A673 (cell line): ENCODE measurements at regions not wholly inside any gene's neighbourhood (a gene's known extent, or its start where the extent isn't known, plus 50 kb on each side); places are given as distances from the start of the nearest gene placed in this dataset.

Experiments
- BruUV-seq: library from RNA; stranded (reverse); fragments of 400-500 nt; replicated peaks from 2 replicates; lab custom pipeline; 2021; lab: Mats Ljungman, UMichigan
- CTCF ChIA-PET: fragments of 300-600 bp; sonication (Branson Sonifier 250); formaldehyde crosslinking; loops from one replicate; lab custom pipeline; 2022; ENCODE audit warnings: antibody characterized with exemption; lab: Charles Lee
- POLR2A ChIA-PET: fragments of 300-600 bp; sonication (Branson Sonifier 250); formaldehyde crosslinking; loops from one replicate; lab custom pipeline; 2022; ENCODE audit warnings: antibody characterized with exemption; ENCODE audit not compliant: low non-redundant PET; lab: Charles Lee
- DNase-seq: peaks from one replicate; pipeline ENCODE4 v3.0.0-alpha.2; 2015; ENCODE audit warnings: low spot score
- H3K27ac ChIP-seq: fragments of 200-600 bp; sonication (generic); 2 replicates; pipeline ENCODE4 v1.5.1; 2016; ENCODE audit warnings: mixed run types, low read depth, mild to moderate bottlenecking, mixed read lengths, antibody characterized with exemption, low read length; ENCODE audit not compliant: poor library complexity, severe bottlenecking
- H3K27me3 ChIP-seq: fragments of 200-600 bp; sonication (generic); replicated peaks from 2 replicates; pipeline ENCODE4 v1.6.1; 2017; ENCODE audit warnings: mixed run types, low read depth, mild to moderate bottlenecking, mixed read lengths, antibody characterized with exemption, low read length; ENCODE audit not compliant: insufficient read depth, poor library complexity
- H3K36me3 ChIP-seq: fragments of 200-600 bp; sonication (generic); 2 replicates; pipeline ENCODE4 v1.6.1; 2016; ENCODE audit warnings: mixed run types, mild to moderate bottlenecking, mixed read lengths, antibody characterized with exemption, low read length; ENCODE audit not compliant: insufficient read depth, poor library complexity, severe bottlenecking
- H3K4me1 ChIP-seq: fragments of 200-600 bp; sonication (generic); 2 replicates; pipeline ENCODE4 v1.6.1; 2017; ENCODE audit warnings: mixed run types, mild to moderate bottlenecking, mixed read lengths, antibody characterized with exemption, low read length; ENCODE audit not compliant: insufficient read depth, poor library complexity, severe bottlenecking
- H3K4me3 ChIP-seq: fragments of 200-600 bp; sonication (generic); 2 replicates; pipeline ENCODE4 v1.5.1; 2016; ENCODE audit warnings: low read depth, mixed run types, mild to moderate bottlenecking, mixed read lengths, low read length; ENCODE audit not compliant: poor library complexity, severe bottlenecking
- H3K9me3 ChIP-seq: fragments of 200-600 bp; sonication (generic); 2 replicates; pipeline ENCODE4 v1.6.1; 2016; ENCODE audit warnings: mixed run types, low read depth, mild to moderate bottlenecking, mixed read lengths, antibody characterized with exemption, low read length; ENCODE audit not compliant: poor library complexity, severe bottlenecking
- EZH2 ChIP-seq: fragments of 200-600 bp; sonication (generic); IDR thresholded peaks from 2 replicates; pipeline ENCODE4 v1.6.1; 2017; ENCODE audit warnings: borderline replicate concordance, low read depth, mild to moderate bottlenecking, mixed read lengths, antibody characterized with exemption, low read length; ENCODE audit not compliant: poor library complexity, severe bottlenecking
- intact Hi-C: fragments of 100-400 bp; cut with micrococcal nuclease; formaldehyde crosslinking; loops from one replicate; pipeline ENCODE4 v1.10.0; 2022; ENCODE audit not compliant: unreplicated experiment
- TF ChIP-seq, protein P1 (sequence below): fragments of 300-800, 200-600 bp; sonication (generic); conservative IDR thresholded peaks from 2 replicates; pipeline ENCODE4 v1.5.1; 2017; ENCODE audit warnings: low read depth, mild to moderate bottlenecking, antibody characterized with exemption, low read length, moderate library complexity, mixed read lengths

- Histone ChIP-seq H3K36me3 (no peaks in the 10 kb centered on the region), H3K4me3 (no peak overlapping the region), H3K4me1 (no peaks in the 10 kb centered on the region), H3K27ac (no peak overlapping the region), H3K9me3 (no peaks in the 10 kb centered on the region), H3K27me3 (peaks cover 6% of the 10 kb centered on the region)
- CTCF ChIA-PET = no interaction called here
- intact Hi-C loops = loop anchor here (10.0 kb wide), 1 partner anchor 189 kb away; no protein-coding TSS in a partner anchor
- DNase-seq = no peak
- no TSS peak for BruUV-seq
- POLR2A ChIA-PET = no interaction called here
- TF ChIP-seq, protein P1, sequence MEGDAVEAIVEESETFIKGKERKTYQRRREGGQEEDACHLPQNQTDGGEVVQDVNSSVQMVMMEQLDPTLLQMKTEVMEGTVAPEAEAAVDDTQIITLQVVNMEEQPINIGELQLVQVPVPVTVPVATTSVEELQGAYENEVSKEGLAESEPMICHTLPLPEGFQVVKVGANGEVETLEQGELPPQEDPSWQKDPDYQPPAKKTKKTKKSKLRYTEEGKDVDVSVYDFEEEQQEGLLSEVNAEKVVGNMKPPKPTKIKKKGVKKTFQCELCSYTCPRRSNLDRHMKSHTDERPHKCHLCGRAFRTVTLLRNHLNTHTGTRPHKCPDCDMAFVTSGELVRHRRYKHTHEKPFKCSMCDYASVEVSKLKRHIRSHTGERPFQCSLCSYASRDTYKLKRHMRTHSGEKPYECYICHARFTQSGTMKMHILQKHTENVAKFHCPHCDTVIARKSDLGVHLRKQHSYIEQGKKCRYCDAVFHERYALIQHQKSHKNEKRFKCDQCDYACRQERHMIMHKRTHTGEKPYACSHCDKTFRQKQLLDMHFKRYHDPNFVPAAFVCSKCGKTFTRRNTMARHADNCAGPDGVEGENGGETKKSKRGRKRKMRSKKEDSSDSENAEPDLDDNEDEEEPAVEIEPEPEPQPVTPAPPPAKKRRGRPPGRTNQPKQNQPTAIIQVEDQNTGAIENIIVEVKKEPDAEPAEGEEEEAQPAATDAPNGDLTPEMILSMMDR = no peak
- no peak for TF ChIP-seq EZH2
These were observed 266.0 kb downstream of the DMAC1 start for GRCh38 chr9:7533376-7534090.

- Histone ChIP-seq H3K4me1 (no peaks in the 10 kb centered on the region), H3K4me3 (no peak overlapping the region), H3K27me3 (peaks cover 19% of the 10 kb centered on the region), H3K9me3 (no peaks in the 10 kb centered on the region), H3K27ac (no peak overlapping the region), H3K36me3 (no peaks in the 10 kb centered on the region)
- TF ChIP-seq EZH2 = no peak
- TF ChIP-seq, protein P1 = no peak
- ChIA-PET CTCF (no interaction called here), POLR2A (no interaction called here)
- no peak for DNase-seq
- no TSS peak for BruUV-seq
- intact Hi-C loops = no loop called here
These were observed 276.0 kb downstream of the DMAC1 start for GRCh38 chr9:7523426-7524043.

DNA sequence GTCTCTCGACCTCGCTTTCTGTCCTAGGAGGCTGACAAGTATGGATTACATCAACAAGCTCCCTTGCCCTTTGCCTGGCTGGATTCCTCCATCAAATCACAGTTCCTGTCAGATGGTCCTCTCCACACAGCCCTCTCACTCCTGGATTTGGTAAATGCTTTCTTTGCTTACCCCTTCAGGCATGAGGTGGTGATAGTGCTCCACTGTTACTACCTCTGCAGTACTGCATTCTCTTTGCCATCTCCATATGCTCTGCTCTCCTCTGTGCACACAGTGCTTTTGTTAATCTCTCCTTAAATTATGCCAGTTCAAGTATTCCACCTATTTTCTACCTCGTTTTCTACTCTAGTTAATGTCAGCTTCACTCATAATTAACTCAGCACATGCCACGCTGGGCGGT, 279.2 kb downstream of the DMAC1 start:
- Histone ChIP-seq H3K4me1 (no peaks in the 10 kb centered on the region), H3K27ac (no peak overlapping the region), H3K27me3 (peaks cover 12% of the 10 kb centered on the region), H3K36me3 (no peaks in the 10 kb centered on the region), H3K4me3 (no peak overlapping the region), H3K9me3 (no peaks in the 10 kb centered on the region)
- TF ChIP-seq EZH2 = no peak
- TF ChIP-seq, protein P1 = no peak
- POLR2A ChIA-PET = no interaction called here
- DNase-seq = no peak
- CTCF ChIA-PET = no interaction called here
- intact Hi-C loops = no loop called here
- no TSS peak for BruUV-seq
